ENCODE measurements at regions not wholly inside any gene's neighbourhood (a gene's known extent, or its start where the extent isn't known, plus 50 kb on each side); places are given as distances from the start of the nearest gene placed in this dataset.

DNA sequence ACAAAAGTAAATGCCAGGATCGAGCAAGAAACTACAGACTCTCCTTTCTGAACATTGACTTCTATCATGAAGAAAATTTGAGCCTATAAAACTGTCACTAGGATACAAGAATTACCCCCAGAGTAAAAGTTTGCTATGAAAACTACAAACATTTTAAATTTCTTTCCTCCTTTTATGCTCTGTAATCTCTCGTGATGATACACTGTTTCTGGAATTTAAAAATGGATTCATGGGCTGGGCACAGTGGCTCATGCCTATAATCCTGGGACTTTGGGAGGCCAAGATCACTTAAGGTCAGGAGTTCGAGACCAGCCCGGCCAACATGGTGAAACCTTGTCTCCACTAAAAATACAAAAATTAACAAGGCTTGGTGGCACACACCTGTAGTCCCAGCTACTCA, 181.3 kb downstream of the ZNF281 start:
- TF ChIP-seq, protein P1, sequence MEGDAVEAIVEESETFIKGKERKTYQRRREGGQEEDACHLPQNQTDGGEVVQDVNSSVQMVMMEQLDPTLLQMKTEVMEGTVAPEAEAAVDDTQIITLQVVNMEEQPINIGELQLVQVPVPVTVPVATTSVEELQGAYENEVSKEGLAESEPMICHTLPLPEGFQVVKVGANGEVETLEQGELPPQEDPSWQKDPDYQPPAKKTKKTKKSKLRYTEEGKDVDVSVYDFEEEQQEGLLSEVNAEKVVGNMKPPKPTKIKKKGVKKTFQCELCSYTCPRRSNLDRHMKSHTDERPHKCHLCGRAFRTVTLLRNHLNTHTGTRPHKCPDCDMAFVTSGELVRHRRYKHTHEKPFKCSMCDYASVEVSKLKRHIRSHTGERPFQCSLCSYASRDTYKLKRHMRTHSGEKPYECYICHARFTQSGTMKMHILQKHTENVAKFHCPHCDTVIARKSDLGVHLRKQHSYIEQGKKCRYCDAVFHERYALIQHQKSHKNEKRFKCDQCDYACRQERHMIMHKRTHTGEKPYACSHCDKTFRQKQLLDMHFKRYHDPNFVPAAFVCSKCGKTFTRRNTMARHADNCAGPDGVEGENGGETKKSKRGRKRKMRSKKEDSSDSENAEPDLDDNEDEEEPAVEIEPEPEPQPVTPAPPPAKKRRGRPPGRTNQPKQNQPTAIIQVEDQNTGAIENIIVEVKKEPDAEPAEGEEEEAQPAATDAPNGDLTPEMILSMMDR (IDR thresholded peaks at IDR 0.05; ENCODE audit: borderline replicate concordance, extremely low read depth, low read length, poor library complexity, severe bottlenecking), result no peak
- no peak for TF ChIP-seq EZH2 (IDR thresholded peaks at IDR 0.05; ENCODE audit: borderline replicate concordance, low read depth, low read length, severe bottlenecking)
